NCI-H1092 (cell line): ENCODE measurements at regions not wholly inside any gene's neighbourhood (a gene's known extent, or its start where the extent isn't known, plus 50 kb on each side); places are given as distances from the start of the nearest gene placed in this dataset.

Source experiments
- DNase-seq: peaks from one replicate; lab custom pipeline; 2025; lab: John Stamatoyannopoulos, UW

DNA sequence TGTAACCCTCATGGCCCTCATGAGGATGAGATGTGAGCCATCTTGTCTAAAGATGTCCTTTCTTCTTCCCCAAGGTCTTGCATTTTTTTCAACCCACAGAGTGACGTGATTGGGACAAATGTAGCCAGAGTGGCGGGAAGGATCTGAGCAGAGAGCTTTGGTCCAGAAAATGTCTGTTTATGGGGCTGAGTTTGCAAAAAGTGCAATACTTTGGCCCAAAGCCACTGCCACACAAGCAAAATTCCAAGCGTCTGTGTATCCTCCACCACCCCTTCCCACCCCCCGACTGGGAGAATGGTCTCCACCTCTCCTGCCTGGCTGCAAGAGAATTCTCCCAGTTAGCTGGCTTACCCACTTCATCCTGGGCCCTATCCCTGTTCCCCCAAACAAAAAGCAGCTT is 246.9 kb upstream of the LRIG1 start:
- DNase-seq, result no peak

DNA sequence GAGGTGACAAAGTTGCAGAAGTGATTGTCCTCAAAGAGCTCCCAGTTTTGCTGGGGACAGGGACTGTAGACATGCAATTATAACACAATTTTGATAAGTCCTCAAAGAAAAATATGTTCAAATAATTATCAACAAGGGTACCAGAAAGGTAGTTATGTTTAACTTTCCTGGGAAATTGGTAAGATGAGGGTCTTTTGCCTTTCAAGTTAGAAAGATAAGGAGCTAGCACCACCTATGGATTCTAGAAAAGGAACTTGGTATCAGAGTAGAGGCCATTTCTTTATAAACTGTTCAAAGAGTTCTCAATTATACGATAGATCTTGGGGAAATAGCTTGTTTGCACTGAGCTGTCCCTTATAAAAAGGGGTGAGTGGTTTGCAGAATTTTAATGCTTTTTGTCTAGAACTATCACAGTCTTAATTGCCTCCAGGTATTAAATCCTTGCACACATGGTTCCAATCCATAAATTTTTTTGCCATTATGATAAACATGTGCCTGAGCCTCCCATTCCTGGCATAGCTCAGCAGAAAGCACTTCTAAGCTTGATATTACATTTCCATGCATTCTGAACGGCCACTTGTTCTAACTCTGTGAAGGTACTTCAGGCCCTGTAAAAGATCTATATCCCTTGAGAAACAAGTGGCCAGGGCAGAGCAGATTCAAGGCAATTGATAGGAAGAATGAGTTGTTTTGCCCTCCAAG is 247.5 kb upstream of the LRIG1 start:
- DNase-seq, result no peak

DNA sequence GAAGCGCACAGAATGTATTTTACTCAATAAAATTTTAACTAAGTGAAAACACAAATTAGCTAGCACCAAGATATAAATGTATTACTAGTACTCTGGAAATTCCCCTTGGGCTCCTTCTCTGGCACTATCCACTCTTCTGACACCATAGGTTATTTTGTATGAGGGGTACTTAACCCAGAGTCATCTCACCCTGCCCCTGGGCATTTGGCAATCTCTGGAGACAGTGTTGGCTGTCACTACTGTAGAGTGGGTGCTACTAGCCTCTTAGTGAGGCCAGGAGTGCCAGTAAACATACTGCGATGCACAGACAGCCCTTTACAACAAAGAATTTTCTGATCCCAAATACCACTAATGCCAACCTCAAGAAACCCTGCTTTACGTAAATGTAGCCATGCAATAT is 246.3 kb upstream of the KBTBD8 start:
- no peak for DNase-seq

DNA sequence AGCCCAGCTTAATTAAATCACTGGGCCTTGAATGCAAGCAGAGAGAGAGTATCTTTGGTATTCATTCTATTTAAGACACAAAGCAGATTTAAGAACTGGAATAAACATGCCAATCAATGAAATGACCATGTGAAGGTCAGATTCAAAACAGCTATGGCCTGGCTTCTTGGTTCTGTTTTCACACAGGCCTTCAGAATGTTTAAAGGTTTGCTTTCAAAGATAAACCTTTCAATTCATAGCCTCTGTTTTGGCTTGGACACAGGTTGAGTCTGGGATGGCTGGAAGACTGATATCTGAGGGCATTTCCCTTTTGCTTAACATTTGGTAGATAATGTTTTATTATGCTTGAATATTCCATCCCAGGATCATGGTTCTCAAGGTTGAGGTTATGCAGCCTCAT is 244.4 kb upstream of the KBTBD8 start:
- DNase-seq, result no peak

DNA sequence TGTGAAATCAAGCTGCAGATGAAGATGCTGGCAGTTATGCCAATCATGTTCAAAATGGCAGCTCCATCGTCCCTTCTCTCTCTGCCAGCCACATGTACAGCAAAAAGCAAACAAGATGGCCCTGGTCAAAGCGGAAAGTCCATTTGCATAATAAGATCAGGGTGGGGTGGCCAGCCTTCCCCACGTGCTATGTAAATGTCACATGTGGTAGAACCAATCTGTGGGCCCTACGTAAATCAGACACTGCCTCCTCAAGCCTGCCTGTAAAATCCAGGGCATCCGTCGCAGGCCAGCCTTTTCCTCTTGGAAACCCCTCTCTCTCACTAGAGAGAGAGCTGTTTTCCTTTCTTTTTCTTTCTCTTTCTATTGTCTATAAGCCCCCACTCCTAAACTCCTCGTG is 243.5 kb upstream of the KBTBD8 start:
- no peak for DNase-seq

DNA sequence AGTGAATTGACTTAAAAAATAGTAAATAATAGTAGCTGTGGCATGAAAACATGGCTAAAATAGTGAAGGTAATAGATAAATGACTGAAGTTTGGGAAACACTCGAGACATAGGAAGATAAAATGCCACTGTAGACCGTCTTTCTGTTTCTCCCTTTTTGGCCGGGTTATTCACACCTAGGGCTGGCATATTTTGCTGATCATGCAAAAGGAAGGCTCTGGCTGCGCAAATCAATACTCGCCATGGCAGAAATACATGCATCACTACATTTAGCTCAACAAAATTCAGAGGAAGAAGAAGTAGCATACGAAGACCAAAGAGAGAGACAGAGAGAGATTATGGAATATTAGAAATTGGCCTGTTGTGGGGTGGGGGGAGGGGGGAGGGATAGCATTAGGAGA is 242.2 kb upstream of the KBTBD8 start:
- no peak for DNase-seq

DNA sequence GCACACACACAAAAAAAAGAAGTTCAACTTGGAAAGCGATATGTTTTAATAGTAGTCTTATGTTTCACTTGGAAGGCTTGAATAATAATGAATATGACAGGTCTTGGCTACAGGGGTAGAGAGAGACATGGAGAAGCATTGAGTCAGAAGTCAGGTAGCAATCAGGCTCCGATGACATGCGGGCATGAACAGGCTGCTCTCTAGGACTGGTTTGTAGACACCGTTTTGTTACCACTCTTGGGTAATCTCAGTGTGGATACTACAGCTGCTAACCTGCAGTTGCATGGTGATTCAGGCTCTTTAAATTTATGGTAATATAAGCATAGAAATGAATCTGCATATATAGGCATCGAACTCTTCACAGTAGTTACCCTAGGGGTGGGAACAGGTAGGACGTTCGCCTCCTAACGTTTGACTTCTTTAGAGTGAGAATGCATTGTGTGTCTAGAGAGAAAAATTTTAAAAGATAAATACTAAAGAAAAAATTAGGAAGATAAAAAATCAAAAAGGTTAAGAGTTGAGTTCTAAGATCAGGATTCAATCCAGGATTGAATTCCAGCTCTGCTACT is 241.6 kb upstream of the KBTBD8 start:
- DNase-seq, result no peak

DNA sequence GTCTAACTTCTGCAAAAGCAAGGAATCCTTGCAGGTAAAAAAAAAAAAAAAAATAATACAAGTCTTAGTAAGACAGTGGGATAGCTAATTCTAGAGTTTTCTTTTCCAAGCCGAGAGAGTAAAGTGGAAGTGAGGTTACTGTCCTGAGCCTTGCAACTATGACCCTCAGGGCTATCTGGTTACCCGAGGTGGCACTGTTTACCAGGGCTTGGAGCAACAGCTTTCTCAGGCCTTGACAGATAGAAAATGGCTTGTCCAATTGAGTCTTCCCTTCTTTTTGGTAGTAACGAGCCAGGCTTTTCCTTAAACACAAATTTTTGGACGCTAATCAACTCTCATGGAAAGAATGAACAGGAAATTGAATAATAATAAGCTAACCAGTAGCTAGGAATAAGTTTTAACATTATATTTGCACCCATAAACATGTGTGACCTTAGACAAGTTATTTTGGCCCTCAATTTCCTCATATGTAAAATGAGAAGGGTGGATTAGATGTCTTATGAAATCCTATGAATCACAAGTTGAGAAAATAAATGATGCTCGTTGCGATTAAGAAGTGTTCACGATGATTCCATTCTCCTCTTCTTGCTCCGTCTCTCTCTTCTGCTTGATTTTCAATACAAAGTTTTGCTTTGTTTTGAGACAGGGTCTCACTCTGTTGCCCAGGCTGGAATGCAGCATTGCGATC is 236.9 kb upstream of the KBTBD8 start:
- no peak for DNase-seq

DNA sequence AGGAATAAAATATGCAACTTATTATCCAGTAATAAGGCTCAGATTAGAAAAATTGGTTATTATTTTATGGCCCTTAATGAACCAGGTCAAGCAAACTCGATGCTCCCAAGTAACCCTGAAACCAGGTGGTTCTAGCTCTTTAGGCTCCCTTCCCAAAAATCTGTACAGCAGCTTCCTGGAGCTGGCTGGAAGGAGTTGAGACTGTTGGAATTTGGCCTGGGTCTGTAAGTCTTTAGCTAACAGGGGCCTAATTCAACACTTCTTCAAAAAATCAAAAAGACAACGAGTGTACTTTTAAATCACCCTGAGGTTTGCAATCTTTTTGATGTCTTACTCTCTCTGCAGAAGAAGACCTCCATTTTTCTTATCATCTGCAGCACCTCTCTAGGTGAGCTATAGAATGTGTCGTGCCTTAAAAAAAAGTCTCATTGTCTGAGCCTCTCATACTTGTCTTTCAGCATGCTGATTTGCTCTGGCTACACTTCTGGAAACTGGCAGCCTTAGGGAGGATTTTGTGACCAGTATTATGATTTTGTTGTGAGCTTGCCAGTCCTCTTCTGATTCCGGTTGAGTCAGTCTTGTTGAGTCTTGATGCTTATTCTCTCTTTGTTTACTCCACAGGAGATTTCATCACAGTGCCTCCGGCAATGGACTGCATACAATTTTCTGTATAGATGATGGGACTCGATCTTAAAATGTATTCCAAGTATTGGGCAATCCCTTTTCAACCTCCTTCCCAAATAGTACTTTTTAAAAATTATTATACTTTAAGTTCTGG is 235.0 kb upstream of the KBTBD8 start:
- no peak for DNase-seq

DNA sequence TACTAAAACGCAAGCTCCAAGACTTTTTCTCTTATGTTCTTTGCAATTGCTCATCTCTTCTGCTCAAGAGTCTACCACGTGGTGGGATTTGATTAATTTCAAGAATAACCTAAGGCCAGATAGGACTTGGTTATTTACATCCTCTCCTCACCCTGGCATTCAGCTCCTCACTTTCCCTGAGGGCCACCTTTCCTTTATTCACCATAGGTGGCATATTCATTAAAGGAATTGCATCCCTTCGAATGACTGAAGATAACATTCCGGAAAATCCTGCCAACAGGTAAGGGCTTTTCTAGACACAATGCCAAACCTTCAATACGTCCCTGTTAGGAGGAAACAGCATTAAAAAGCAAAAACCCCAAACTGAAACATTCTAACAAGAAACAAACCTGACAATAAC is 220.0 kb upstream of the KBTBD8 start:
- no peak for DNase-seq

DNA sequence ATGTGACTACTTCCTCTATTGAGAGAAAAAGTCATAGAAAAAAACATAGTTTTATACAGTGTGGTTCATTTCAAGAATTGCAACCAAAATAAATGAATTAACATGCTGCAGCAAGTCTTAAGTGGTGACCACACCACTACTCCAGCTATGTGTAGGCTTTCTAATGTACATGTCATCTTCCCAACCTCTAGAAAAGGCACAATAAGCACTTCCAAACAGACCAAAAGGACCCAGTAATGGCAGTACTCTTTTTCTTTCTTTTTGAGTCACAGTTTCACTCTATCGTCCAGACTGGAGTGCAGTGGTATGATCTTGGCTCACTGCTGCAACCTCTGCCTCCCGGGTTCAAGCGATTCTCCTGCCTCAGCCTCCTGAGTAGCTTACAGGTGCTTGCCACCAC is 219.3 kb upstream of the KBTBD8 start:
- no peak for DNase-seq

DNA sequence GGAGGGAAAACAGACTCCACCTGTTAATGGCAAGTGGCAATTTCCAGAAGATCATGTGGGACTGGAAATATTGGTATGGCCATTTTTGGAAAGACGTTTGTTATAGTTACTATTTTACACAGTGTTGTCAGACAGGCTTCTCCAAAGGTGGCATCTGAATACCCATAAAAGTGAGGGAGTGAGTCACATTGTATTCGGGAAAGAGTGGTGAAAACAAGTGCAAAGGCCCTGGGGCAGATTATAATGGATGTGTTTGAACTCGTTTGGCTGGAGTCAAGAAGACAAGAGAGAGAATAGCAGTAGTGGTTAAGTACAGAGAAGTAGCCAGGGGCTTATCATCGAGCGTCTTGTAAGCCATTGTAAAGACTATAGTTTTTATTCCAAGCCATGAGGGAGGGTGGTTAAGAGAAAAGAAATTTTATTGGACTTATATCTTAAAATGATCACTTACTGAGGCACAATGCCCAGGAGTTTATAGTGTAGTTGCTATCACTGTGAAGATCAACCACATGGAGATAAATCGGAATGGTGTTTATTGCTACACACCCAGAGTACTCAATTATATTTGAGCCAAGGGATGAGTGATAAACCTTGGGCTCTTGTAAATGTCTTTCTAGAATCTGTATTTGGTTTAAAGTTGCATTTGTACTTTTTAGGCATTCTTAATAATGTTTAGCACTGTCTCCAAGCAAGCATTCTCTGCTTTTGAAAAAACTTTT is 212.8 kb upstream of the KBTBD8 start:
- DNase-seq, result no peak

DNA sequence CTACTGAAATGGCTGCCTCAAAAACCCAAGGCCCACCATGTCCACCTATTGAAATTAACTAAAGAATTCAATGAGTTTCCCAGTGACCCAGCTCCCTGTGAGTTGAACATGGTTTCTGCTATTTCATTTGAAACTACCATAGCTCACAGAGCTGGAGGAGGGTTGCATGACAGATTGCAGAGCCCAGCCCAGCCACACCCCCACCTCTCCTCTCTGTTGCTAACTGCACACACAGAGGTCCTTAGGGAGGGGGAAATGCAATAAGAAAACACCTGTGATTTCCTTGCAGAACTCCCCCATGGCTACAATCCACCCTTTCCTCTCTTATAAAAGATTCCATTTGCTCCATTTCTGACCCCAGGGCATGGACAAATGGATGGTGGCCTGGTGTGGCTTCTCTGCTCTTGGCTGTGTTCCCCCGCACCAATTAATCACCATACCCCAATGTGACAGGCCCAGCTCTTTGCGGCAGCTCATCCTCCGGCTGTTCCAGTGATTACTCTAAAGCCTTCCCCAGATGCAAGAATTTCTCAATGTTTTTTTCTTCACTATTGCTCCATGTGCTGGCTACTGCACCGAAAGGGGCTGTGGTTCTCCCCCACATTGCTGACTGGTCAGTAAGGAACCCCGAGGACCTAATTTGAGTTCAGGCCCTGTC is 208.4 kb upstream of the KBTBD8 start:
- no peak for DNase-seq

DNA sequence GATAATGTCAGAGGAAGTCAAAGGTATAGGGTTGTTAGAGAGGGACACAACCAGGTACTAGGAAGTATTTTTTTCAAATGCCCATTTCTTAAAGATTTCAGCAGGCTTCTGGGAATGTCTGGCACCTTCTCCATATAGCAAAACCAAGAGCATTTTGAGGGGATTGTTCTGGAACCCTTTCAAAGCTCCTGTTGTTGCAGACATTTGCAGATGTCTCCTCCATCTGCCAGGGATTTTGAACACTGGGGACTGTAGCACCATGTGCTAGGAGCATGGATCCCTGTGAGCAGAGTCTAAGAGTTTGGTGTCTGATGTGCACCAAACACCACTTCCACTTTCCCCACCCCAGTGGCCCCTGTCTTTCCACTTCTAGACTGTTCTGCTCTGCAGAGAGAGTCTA is 206.0 kb upstream of the KBTBD8 start:
- DNase-seq, result no peak

DNA sequence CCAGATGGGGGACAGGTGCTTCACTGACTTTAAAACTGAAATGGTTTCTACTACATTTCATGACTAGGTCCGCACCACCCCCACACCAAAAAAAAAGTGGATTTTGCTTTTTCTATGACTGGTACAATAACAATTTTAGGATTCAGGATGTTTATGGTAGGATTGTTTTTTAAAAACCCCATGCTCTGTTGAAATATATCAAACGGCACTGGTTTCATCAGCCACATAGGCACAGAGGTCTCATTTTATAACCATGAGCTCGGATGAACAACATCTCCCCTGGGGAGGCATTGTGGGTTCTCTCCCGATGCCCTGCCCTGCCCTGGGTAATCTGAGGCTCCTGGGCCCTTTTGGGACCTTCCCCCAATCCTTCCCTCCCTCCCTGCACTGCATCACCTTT is 202.7 kb upstream of the KBTBD8 start:
- DNase-seq, result no peak

DNA sequence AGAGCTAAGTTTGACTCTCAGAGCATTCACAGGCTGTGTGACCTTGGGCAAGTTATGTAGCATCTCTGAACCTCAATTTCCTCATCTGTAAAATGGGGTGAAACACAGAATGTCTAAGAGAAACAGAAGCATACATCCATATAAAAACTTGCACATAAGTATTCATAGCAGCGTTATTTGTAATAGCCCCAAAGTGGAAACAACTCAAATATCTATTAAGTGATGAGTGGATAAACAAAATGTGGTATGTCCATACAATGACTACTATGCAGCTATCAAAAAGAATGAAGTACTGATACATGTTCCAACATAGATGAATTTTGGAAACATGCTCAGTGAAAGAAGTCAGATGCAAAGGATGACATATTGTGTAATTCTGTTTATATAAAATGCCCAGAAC is 201.8 kb upstream of the KBTBD8 start:
- DNase-seq, result no peak

DNA sequence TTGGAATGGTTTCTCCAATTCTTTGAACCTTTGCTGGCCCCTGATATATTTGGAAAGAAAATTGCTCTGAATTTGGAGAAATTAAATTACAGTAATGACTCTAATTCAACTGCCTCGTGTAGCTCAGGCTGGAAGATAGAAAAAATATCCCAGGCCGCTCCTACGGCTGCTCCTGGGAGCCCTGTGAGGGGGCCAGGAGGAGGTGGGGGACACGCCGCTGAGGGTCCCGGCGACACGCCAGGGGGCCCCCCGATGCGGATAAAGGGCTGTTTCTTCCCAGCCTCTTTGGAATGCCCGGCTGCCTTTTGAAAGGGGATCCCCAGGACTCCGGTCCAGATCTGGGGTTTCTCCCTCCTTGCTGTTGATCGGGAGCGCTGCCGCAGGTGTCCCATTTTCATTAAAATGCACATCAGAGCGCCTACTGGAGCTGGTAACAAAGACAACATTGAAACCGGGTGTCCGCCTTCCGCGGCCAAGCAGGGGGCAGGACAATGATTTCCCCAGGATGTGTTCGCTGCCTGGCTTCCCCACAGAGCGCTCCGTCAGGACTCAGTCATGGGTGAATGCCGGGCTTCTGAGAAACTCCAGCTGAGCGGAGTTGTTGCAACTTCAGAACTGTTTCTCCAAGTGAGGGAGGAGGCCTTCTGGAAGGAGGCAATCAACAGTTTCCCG is 200.1 kb upstream of the KBTBD8 start:
- DNase-seq, result no peak

DNA sequence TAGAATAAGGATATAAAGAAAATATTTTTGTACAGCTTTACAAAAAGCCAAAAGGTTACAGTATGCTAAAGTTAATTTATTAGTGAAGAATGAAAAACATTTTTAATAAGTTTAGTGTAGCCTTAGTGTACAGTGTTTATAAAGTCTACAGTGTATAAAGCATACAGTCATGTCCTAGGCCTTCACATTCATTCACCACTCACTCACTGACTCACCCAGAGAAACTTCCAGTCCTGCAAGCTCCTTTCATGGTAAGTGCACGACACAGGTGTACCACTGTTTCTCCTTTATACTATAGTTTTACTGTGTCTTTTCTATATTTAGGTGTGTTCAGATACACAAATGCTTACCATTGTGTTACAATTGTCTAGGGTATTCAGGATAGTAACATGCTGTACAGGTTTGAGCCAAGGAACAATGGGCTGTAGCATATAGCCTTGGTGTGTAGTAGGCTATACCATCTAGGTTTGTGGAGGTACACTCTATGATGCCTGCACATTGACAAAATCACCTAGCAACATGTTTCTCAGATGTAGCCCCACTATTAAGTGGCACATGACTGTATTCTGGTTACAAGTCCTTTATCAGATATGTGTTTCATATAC is 197.1 kb upstream of the KBTBD8 start:
- DNase-seq, result no peak

DNA sequence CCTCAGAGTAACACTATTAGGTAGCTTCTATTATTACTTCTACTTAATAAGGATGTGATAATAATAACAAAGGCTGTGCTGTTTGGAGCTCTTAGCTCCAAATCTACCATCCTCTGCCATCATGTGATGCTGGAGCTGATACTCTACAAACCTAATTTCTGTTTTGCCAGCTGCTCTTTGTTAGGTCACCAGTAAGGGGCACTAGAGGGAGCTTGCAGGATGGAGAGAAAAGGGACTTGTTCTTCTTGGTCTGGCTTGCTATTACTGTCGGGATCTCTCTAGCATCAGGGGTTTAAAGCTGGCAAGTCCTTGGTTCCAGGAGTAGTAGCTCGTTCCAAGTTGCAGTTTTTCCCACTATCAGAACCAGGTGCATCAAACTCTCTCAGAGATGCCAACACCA is 194.9 kb upstream of the KBTBD8 start:
- DNase-seq, result no peak
